Endometrial microvascular endothelial cells (primary cell): ENCODE measurements at regions not wholly inside any gene's neighbourhood (a gene's known extent, or its start where the extent isn't known, plus 50 kb on each side); places are given as distances from the start of the nearest gene placed in this dataset.
"Not testable (repeated sequence)": the region's sequence is repeated elsewhere in the genome, so short reads cannot be mapped to it uniquely, and the experiment has no call there.

Experiments
- in situ Hi-C: cut with HindIII; loops from 2 replicates; pipeline ENCODE4 v1.10.0; 2017; ENCODE audit warnings: low sequenced_read_pairs, low pct_unique_long_range_greater_than_20kb; ENCODE audit errors: inconsistent ontology term

DNA sequence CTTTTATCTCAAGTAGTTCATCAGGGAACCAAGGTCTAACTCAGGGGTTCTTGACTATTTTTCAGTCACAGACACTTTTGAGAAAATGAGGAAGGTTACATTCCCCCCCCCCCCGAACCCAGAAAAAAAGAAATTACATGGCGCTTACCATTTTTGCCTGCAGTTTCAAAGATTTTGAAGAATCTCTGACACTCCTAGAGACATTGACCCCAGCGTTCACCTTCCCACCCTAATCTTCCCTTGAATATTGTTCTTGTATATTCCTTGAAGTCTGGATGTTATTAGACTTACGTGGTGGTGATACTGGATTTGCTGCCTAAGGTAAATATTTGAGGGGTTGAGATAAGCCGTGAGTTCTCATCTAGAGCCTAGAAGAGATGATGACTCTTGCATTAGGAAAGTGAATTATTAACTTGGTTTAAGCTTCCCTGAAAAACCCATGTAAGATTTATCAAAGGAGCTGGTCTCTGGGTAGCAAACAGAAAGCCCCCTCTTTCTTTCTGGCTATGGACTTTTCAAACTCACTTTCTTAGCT lies 245.7 kb upstream of the FOXK1 start:
- in situ Hi-C loops = no loop called here

DNA sequence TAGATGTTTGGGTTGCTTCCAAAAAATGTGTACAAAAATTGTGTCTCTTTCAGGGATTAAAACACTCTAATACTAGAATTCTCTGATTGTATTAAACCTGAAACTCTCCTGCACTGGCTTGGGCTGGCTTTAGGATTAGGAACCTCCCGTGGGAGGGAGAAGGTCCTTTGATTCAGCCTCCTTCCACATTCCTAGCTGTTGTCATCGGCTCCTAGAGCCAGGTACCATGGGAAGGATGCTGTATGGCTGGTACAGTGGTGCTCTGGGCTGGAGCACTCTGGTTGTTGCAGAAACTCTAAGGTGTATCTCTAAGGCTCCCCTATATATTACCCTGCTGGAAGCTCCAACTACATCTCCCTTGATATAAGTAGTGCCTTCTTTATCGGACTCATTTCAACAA lies 245.2 kb upstream of the FOXK1 start:
- in situ Hi-C loops = no loop called here

DNA sequence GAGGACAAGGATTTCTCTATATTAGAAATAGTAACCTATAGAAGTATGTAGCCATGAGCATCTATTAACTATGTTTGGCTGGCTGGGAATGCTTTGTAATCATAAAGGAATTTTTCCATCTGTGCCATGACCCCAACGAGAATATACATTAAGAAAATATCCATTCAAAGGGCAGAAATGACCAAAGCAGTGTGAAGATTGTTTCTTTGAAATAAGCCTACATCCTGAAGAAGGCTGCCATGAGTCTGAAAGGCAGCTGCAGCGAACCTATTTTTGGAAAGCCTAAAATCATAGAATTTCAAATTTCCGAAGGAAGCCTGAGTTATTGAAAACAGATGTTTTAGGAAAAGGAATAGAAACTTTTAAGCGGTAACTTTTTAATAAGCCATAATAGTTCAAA lies 244.2 kb upstream of the FOXK1 start:
- in situ Hi-C loops = no loop called here

DNA sequence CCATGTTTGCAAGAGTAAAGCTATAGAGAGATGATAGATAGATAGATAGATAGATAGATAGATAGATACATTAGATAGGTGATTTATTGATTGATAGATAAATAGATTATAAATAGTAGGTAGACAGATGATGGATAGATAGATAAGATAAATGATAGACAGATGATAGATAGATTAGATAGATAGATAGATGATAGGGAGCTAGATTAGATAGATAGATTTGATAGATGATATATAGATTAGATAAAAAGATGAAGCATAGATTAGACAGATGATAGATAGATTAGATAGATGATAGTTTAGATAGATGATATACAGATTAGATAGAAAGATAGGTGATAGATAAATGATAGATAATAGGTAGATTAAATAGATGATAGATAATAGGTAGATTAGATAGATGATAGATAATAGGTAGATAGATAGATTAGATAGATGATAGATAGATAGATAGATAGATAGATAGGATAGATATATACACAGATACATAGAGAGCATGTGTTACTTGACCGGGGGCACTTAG lies 243.3 kb upstream of the FOXK1 start:
- in situ Hi-C loops = no loop called here

DNA sequence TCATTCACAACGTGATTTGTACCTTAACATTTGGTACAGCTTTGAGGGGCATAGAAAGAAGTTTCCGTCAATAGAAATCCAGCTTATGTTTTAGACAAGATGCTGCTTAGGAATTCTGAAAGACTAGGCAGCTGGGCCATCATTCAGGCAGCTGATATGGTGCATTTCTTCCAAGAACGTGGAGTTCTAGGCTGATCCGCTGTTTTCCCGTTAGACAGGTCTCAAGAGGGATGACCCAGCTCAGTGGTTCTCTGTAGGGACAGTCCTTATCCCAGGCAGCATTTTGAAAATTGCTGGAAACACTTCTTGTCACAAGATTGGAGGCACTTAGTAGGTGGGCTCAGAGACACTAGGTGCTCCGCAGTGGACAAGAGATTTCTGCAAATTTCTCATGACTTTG lies 242.7 kb upstream of the FOXK1 start:
- in situ Hi-C loops = no loop called here

DNA sequence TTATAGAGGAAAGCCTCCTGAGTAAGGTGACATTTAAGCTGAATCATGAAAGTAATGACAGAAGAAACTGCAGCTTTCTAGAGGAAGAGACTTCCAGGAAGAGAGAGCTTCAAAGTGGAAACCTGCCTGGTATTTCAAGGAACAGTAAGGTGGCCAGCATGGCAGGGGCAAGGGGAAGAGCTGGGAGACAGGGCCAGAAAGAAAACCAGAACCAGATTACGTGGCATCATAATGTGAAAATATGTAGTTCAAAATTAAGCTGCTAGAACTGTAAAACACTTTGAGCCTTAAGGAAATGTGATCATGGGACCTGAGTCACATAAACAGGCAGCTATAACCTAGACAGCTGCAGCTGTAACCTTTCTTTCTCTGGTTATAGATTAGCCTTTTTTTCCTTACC lies 238.0 kb upstream of the FOXK1 start:
- in situ Hi-C loops = no loop called here

DNA sequence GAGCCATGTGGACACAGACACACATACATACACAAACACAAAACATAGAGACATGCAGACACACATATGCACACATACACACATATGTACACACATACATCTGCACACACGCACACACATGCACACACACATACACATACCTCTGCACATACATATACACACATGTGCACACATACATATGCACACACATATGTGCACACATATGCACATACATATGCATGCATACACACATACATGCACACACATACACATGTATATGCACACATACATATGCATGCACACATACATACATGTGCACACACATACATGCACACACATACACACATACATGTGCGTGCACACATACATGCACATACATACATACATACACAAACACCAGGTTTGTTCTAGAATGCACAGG lies 236.3 kb upstream of the FOXK1 start:
- in situ Hi-C loops = no loop called here

DNA sequence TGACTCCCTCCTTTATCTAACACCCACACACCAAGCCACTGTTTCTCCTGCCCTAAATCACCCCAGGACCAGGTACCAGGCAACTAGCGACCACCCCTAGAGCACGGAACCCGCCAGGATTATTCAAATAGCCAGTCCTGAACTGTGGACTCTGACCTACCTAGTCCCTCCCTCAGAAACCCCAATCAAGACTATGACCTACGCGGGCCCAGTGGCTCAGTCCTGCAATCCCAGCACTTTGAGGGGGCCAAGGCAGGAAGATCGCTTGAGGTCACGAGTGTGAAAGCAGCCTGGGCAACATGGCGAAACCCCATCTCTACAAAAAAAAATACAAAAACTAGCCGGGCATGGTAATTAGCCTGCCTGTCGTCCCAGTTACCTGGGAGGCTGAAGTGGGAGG lies 232.8 kb upstream of the FOXK1 start:
- in situ Hi-C loops = no loop called here

DNA sequence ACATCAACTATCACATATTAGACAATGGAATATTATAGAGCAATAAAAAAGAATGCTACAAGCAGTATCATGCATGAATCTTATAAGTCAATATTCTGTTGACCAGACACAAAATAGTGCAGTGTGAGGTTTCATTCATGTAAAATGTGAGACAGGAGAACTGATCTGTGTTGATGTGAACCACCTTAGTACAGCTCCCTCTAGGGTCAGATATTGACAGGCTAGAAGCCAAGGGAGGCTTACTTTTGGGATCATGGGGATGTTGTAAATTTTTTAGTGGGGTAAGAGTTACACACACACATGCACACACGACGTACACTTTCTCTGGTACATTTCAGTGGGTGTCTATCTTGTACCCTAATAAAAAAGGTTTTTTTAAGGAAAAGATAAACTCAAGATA lies 231.6 kb upstream of the FOXK1 start:
- in situ Hi-C loops = no loop called here

DNA sequence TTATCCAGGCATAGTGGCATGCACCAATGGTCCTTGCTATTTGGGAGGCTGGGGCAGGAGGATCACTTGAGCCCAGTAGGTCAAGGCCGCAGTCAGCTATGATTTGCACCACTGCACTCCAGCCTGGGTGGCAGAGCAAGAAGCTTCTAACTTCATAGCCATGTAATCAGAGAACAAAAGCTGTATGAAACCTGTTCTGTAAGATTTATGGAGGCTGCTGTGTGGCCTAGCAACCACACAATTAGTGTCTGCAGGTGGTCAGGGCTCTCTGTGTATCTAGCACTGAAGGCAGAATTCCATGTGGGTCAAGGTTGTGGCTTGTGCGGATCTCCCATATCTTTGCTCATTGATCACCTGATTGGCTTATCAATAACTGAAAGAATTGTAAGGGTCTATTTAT lies 221.5 kb upstream of the FOXK1 start:
- in situ Hi-C loops = no loop called here

DNA sequence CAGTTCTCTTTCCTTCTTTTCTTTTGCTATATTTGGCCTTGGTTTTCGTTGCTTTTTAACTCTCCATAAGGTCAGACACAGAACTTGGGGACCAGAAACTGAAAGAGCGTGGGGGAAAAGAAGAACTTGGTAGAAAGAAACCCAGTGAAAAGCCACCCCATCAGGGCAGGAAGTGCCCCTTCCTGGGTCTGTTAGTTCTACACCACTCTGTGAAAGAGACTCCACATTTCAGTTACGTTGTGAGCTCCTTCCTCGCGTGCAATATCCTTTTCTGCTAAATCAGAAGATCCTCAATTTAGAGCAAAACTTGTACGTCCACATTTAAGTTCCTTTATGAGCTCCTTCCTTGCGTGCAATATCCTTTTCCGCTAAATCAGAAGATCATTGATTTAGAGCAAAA lies 220.6 kb upstream of the FOXK1 start:
- in situ Hi-C loops = no loop called here

DNA sequence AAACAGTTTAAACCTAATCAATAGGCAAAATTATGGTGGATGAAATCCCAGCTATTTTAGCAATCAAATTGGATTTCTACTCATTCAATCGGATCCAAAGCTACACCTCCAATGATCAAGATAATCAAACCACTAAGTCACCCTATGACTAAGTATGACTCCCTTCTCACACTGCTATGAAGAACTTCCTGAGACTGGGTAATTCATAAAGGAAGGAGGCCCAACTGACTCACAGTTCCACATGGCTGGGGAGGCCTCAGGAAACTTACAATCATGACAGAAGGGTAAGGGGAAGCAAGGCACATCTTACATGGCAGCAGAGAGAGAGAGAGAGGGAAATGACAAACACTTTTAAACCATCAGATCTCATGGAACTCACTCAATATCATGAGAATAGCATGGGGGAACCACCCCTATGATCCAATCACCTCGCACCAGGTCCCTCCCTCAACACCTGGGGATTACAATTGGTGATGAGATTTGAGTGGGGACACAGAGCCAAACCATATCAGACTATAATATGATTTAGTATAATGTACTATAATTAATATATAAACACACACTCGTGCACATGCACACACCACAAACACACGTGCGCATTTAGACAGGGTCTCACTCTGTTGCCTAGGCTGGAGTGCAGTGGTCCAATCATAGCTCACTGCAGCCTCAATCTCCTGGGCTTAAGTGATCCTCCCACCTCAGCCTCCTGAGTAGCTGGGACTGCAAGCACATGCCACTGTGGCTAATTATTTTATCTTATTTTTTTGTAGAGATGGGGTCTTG lies 213.6 kb upstream of the FOXK1 start:
- in situ Hi-C loops = no loop called here

DNA sequence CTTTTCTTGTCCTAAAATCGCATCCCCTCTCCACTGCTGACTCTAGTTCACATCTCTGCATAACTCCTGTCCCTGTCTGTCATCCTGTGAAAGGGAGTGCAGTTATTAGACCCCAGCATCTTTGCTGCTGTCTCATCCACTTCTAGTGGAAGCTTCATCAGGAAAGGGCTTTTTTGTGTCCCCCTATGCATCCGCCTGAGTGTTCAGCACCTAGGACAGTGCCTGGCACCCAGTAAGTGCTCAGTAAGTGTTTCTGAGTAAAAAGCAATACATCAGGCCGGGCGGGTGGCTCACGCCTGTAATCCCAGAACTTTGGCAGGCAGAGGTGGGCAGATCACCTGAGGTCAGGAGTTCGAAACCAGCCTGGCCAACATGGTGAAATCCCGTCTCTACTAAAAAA lies 211.8 kb upstream of the FOXK1 start:
- in situ Hi-C loops = no loop called here

DNA sequence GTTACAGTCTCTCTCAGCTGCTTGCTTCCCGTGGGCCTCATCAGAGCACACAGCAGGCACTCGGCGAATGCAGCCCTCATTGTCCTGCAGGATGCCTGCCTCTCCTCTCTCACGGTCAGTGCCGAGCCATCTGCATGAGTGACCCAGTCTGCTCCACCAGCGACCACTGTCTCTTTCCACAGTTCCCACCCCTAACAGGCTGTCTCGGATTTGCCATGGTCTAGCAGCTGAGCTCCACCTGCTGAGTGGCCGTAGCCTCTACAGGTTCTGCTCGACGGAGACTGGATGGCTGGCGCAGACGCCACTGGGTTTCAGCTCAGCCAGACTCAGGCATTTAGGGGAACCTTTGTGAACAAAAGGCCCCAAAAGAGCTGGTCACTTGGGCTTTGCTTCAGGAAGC lies 209.4 kb upstream of the FOXK1 start:
- in situ Hi-C loops = no loop called here

DNA sequence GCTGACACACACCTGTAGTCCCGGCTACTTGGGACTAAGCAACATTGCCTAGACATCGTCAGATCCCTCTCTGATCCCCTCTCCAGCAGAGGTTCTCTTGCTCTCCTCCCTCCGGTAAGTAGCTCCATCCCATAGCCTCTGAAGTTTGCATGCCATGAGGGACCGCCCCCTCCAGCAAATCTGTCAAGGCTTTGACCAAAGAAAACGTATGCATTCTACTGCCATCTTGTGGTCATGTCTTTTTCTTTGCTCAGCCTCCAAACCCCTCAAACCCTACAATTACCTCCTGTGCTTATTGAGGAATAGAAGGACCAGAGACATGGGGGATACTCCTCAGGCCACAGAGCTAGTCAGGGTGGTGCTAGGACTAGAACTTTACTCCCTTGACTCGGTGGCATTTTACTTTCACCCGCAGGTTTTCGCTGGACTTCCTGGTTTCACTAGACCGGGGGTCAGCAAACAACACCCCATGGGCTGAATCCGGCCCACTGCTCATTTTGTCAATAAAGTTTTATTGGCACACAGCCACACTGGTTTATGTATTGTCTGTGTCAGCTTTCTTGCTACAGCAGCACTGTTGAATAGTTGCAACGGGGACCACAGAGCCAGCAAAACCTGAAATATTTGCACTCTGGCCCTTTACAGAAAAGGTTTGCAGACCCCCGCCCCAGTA lies 202.6 kb upstream of the FOXK1 start:
- in situ Hi-C loops = no loop called here

DNA sequence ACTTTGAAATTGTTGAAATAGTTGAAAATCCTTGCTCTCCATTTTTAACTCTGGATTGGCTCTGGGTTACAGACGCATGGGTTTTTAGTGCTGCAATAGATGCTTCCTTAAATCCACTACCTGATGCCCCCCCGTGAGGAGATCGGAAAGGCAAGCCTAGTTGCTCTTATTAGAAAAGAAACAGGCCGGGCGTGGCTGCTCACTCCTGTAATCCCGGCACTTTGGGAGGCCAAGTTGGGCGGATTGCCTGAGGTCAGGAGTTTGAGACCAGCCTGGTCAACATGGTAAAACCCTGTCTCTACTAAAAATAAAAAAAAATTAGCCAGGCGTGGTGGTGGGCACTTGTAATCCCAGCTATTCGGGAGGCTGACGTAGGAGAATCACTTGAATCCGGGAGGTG lies 202.0 kb upstream of the FOXK1 start:
- in situ Hi-C loops = not testable (repeated sequence)

DNA sequence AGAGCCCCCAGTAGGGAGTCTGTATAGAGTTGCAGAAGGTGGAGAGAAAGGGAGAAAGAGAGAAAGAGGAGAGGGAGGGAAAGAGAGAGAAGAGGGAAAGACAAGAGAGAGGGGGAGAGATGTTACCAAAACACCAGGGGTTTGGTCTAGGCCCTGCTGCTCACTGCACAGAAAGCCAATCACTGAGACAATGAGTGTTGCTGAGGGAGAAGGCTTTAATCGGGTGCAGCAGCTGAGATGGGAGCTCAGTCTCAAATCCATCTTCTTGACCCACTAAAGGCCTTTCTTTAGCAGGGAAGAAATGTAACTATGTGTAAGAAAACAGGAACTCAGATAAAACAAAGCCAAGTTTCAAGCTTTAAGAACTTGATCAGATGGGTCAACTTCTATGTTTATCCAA lies 198.2 kb upstream of the FOXK1 start:
- in situ Hi-C loops = no loop called here

DNA sequence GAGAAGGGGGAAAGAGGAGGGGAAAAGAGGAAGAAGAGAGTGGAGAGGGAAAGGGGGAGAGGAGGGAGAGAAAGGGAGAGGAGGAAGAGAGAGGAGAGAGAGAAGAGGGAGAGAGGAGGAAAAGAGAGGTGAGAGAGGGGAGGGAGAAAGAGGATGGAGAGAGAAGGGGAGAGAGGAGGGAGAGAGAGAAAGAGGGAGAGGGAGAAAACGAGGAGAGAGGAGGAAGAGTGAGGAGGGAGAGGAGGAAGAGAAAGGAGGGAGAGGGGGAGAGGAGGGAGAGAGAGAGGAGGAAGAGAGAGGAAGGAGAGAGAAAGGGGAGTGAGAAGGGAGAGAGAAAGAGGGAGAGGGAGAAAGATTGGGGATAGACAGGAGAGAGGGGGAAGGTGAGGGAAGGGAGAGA lies 197.6 kb upstream of the FOXK1 start:
- in situ Hi-C loops = no loop called here

DNA sequence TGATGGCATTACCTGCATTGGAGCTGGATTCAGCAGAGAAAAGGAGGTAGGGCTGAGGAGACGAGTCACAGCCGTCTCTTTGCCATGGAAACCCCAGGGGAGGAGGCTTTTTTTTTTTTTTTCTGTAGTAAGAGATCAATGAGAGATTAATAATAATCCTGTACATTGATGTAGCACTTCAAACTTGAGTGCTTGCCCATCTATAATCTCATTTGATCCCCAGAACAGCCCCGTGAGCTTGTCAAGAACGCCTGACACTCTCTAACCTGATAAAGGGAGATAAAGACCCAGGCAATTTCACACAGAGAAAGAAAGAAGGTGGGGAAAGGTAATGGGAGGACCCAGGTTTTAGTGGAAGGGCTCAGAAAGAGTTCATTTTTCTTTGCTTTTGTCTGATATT lies 195.2 kb upstream of the FOXK1 start:
- in situ Hi-C loops = no loop called here

DNA sequence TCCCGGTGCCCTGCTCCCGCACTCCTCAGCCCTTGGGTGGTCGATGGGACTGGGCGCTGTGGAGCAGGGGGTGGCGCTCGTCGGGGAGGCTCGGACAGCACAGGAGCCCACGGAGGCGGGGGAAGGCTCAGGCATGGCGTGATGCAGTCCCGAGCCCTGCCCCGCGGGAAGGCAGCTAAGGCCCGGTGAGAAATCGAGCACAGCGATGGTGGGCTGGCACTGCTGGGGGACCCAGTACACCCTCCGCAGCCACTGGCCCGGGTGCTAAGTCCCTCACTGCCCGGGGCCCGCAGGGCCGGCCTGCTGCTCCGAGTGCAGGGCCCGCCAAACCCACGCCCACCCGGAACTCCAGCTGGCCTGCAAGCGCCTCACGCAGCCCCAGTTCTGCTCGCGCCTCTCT lies 185.2 kb upstream of the FOXK1 start:
- in situ Hi-C loops = not testable (repeated sequence)
